OCI-LY1 (cell line): ENCODE measurements at regions not wholly inside any gene's neighbourhood (a gene's known extent, or its start where the extent isn't known, plus 50 kb on each side); places are given as distances from the start of the nearest gene placed in this dataset.

Source experiments
- EZH2 ChIP-seq: fragments of 200-600 bp; sonication (generic), shearing (Covaris generic); IDR thresholded peaks from 2 replicates; pipeline ENCODE4 v1.8.0; 2017; ENCODE audit warnings: borderline replicate concordance, mixed run types, mild to moderate bottlenecking, antibody characterized with exemption, low read length, moderate library complexity, mixed read lengths
- TF ChIP-seq, protein P1 (sequence below): fragments of 200-600 bp; sonication (generic), shearing (Covaris generic); IDR thresholded peaks from 2 replicates; pipeline ENCODE4 v1.5.1; 2017; ENCODE audit warnings: mild to moderate bottlenecking, antibody characterized with exemption, low read length, moderate library complexity, mixed read lengths

GRCh38 chr7:84354030-84354429 is 159.4 kb upstream of the SEMA3A start:
- no peak for TF ChIP-seq EZH2
- TF ChIP-seq, protein P1, sequence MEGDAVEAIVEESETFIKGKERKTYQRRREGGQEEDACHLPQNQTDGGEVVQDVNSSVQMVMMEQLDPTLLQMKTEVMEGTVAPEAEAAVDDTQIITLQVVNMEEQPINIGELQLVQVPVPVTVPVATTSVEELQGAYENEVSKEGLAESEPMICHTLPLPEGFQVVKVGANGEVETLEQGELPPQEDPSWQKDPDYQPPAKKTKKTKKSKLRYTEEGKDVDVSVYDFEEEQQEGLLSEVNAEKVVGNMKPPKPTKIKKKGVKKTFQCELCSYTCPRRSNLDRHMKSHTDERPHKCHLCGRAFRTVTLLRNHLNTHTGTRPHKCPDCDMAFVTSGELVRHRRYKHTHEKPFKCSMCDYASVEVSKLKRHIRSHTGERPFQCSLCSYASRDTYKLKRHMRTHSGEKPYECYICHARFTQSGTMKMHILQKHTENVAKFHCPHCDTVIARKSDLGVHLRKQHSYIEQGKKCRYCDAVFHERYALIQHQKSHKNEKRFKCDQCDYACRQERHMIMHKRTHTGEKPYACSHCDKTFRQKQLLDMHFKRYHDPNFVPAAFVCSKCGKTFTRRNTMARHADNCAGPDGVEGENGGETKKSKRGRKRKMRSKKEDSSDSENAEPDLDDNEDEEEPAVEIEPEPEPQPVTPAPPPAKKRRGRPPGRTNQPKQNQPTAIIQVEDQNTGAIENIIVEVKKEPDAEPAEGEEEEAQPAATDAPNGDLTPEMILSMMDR = no peak
